A172 (cell line): ENCODE measurements at regions not wholly inside any gene's neighbourhood (a gene's known extent, or its start where the extent isn't known, plus 50 kb on each side); places are given as distances from the start of the nearest gene placed in this dataset.

Source experiments
- DNase-seq: peaks from one replicate; pipeline ENCODE4 v3.0.0-alpha.2; 2015; ENCODE audit warnings: low spot score

DNA sequence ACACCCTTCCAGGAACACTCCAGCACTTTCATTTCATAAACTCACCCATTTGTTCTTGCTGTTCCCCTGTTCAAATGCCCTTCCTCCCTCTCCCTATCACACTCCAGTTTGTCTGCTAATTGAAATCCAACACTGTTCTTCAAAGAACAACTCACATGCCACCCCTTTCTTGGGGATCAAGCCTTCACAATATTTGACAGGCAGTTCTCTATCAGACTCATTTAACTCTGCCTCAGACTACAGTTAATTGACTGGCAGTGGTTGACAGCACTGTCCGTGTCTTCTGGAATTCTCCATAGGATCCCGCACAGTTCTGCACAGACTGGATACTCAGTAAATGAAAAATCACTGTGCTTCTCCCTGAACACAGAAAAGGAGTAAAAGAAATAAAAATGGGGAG is 87.8 kb downstream of the PMP22 start:
- no peak for DNase-seq

DNA sequence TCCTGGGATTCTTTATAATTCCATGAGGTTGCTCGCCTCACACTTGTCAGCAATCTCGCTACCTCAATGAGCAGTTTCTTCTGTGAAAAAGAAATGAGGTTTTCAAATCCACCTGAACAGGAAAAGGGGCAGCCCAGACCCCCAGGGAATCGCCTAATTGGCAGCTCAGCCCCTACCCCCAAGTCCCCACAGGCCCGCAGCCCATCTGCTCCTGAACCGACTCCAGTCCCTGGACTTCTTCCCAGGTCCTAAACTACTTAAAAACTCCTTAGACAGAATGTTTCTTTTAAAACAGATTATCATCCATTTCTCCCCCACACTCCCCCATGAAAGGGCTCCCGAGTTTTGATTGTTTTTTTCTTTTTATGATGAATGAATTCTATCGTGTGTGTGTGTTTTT is 89.8 kb downstream of the PMP22 start:
- DNase-seq: no peak

DNA sequence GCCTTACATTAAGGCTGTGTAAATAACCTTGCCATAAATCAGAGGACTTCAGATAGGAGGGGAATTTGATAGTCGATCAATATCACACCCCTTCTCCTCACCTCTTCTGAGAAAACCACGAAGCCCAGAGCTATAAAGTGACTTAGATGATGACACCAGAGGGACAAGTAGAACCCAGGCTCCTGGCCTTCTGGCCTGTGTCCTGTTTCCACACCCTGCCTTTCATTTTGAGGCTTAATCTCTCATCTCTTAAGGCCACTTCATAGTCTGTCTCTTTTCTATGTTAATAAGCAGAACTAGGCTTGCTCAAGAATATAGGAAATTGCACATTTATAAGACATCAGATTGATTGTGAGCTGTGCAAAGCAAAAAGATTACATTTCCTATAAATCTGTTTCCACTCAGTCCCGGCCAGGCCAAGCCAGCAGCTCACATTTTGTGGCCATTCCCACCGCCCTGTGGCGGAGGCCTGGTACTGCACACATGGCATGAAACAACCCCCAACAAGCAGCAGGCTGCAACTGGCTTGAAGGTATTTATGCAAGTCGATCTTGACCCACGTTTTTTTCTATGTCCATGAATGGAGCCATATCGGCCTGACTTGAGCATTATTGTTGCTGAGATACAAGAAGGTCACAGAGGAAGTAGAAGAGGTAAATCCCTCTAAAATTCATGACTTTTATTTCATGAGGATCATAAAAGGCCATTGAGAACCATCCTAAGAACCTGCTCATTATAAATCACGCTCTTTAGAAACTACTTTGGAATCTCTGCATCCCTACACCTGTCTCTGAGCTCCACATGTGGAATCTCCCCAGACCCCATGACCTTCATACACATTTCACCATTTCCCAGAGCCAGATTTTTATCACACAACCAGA is 93.7 kb downstream of the PMP22 start:
- DNase-seq: peak; percentile 47

DNA sequence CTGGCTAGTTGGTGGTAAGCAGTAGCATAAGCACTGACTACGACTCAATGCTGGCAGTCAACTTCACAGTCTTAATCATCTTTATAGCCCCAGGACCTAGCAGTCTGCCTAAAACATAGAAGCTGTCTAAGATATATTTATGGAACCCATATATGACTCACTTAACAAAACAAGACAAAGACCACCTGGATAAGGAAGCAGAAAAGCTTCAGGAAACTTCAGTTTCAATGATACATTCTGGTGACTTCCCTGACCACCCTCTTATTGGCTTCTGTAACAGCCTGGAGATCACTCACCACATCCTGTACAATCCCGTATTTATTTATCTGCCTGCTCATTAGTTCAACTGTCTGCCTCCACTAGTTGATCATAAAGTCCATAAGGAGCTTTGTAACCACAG is 95.5 kb downstream of the PMP22 start:
- peak; percentile 78 for DNase-seq

DNA sequence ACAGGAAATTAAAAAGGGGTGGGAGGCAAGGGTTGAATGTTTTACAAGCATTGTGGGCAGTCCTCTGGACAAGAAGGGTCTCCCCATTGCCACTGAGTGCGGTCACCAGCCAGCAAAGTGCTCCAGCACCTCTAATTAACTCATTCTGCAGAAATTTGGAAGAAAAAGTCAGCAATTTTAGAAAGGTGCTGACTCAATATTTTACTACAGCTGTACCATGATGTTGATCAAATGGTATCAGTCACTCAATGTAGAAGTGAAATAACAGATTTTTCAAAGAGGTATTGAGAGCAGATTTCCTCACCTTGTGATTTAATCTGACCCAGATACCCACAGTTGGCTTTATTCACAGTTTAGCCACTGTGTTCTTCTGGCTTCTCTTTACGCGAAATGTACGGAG is 96.7 kb downstream of the PMP22 start:
- DNase-seq: no peak

DNA sequence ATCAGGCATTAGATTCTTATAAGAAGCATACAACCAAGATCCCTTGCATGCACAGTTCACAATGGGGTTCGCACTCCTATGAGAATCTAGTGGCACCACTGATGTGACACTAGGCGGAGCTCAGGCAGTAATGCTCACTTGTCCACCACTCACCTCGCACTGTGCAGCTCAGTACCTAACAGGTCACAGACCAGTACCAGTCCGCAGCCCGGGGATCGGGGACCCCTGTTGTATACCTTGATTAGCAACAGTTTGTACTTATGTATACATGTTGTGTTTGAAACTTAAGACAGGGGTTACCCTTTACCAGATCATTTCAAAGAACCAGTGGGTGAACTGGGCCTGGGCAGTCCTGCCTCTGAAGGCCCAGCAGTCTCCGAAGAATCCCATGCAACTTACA is 103.7 kb downstream of the PMP22 start:
- no peak for DNase-seq

DNA sequence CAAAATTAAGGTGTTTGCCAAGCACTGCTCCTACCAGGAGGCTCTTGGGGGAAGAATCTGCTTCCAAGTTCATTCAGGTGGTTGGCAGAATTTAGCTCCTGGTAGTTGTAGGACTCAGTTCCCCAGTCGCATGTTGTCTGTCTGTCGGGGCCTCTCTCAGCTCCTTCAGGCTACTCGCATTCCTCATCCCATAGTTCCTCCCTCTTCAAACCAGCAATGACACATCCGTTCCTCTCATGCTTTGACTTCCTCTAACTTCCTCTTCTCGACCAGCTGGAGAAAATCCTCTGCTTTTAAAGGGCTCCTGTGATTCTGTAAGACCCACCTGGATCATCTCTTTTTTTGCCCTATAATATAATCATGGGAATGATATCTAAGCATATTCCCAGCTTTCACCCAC is 108.1 kb downstream of the PMP22 start:
- DNase-seq: no peak

DNA sequence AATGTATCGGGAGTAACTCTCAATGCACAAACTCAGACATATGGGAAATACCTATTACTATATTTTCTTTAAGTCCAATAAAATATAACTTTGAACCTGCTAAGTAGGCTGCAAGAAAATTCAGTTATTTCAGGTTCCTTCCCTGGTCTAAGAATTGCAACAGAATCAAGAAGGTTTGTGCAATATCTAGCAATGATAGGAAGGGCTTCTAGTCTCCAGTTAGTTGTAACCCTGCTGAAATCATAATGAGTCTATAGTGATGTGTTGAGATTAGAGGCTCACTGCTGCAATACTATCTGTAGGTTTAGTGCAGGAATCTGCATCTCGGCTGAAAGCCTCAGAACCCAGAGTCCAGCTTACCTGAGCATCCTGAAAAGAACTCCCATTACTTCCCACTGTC is 110.5 kb downstream of the PMP22 start:
- no peak for DNase-seq

DNA sequence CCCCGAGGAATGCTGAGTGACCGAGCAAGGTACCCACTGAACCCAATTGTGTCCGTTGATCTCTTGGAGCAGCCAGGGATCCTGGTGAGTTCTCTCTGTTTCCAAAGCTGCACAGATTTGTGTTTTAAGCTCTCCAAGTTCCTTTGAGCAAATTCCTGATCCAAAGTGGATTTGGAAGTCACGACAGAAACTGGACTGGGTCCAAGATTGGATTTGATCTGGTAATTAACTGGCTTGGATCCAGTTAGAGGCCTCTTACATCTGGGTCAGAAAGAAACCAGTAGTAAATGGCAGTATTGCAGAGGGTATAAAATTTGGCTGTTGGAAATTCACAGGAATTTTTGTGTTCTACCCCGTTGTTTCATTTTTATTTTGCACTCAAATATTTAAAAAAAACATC is 119.5 kb downstream of the PMP22 start:
- DNase-seq: no peak

DNA sequence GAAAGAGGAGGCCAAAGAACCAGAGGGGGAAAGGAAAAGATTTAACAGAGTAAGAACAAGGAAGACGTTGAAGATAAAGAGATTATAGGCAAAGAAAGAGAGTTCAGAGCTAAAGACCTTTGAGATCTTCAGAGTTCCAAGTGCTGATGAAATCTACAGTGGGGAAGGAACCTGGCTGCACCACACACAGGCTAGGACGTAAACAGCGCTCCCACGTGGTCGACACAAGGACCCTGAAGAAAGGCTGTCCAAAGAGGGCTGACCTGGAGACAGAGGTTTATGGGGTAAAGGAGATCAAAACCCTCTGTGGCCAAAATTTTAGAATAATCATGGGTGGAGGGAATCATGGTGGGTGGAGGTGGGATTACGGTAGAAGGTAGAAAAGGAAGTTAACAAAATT is 121.6 kb downstream of the PMP22 start:
- DNase-seq: no peak

DNA sequence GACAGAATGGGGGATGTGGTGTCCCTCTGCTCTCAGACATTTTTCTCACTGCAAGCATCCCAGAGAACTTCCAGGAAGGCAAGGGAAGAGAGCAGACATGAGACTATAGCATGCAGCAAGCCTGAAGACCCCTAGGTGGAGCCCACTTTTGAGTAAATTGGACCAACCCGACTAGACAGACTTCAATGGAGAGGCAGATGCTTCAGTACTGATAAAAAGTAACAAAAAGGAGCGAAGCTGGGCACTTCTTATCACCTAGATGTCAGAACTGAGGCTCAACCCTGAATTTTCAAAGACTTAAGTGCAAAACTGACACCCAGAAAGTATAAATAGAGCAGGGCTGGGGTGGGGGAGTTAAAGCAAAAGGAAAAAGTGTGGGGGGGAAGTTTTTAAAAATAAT is 130.8 kb downstream of the PMP22 start:
- no peak for DNase-seq

DNA sequence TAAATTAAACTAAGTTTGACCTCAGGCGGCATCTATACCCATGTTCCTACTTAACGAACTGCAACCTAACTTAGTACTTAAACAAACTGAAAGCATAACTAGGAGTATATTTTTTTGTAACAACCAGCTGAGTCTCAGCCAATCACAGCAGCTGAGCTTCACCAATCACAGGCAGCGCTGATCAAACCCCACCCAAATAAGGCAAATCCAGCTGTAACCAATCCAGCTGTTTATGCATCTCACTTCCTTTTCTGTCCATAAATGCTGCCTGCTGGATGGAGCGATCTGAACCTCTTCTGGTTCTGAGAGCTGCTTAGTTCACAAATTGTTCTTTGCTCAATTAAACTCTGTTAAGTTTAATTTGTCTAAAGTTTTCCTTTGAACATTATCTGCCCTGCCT is 131.3 kb downstream of the PMP22 start:
- no peak for DNase-seq

DNA sequence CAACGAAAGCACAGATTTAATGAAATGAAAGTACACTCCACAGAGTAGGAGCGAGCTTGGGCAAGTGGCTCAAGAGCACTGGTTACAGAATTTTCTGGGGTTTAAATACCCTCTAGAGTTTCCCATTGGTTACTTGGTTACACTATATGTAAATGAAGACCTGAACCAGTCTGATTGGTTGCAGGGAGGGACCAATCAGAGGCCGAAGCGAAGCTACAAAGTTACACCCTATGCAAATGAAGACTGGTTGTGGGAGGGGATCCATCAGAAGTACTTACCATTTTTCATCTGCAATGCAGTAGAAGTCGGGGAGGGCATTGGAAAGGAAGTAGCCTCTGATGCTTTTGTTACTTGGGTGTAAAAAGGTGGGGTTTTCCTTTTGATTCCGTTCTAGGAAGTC is 132.0 kb downstream of the PMP22 start:
- no peak for DNase-seq

DNA sequence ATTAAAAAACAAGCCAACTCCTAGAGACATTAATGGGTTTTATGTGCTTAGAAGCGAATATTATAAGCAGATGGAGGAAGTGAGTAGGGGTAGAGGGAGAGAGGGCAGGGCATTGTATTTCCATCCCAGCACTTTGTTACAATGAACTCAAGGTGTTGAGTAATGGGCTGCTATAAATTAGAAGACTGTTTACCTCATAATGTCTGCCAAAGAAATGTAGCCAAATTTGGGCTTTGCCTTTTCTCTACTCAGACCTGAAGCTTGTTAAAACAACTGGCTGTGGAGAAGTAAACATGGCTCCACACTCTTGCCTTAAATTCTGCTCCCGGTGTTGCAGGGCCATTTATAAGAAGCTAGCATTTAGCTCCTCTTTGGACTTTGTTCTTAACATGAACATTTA is 134.7 kb downstream of the PMP22 start:
- DNase-seq: no peak

DNA sequence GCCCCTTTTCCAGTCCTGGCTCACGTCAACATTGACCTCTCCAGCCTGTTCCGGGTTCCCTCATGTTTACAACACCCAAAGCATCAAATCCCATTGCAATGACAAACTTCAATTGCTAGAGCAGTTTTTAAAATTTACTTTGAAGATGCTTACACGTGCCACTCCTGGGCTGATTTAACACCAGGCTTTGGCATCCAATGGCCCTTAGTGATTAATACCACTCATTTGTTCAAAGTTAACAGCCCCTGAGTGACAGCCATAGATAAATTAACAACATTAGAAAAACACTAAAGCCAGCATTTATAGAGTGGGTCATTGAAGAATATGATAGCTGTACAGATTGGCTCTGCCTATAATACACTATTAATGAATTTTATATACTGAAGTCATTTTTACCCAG is 135.1 kb downstream of the PMP22 start:
- DNase-seq: no peak

DNA sequence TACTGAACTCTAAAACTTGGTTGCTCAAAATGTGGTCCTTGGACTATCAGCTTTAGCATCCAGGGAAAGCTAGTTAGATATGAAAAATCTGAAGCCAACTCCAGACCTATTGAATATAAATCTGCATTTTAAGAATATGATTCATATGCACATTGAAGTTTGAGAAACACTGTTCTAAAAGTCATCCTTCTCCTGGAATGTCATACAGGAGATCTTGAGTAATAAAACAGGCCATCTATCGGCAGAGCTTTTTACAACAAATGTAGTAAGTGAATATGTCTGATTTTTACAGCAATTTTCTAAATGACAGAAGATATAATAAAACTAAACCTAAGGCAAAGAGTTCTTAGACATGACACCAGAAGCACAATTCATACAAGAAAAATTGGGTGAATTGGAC is 140.4 kb downstream of the PMP22 start:
- no peak for DNase-seq

DNA sequence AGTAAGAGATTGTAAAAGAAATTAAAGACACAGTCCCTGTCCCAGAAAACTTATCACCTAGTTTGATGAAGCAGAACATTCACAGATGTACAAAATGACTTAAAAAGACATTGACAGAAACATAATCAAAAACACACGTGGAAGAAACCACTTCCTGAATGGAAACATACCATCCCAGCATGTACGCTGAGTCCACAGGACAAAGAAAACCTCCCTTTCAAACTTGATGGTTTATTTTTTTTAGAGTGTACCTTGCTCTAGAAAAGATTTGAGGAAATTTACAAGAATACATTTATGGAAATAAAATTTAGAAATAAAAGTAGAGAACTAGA is 140.9 kb downstream of the PMP22 start:
- no peak for DNase-seq

DNA sequence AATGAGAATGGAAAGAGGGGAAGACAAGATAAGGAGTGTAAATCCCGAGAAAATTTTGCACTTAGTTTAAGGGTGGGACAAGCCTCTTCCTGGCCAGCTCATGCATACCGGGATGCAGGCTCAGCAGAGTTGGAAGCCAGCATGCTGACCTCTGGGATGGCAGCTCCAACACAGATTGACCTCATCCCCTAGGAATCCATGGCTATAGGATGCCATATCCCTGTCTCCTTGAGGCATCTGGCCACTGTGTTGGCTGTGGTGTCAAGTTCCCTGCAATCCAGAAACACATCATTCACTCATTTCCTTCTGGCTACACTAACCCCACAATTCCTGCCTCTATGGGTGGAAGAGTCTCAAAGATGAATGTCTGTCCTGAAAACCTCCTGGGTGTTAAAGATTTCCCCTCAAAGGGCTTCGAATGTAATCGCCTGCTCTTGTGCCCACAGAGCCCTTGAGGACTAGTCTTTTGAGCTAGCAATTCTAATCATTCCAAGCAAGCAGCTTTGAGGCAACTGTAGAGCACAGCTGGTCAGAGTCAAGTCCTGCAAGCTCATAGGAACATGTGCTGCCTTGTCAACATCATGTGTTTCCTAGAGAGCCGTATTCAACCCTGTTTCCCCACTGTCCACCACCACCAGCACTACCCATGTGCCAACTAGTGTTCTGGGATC is 141.4 kb downstream of the PMP22 start:
- peak; percentile 14 for DNase-seq

DNA sequence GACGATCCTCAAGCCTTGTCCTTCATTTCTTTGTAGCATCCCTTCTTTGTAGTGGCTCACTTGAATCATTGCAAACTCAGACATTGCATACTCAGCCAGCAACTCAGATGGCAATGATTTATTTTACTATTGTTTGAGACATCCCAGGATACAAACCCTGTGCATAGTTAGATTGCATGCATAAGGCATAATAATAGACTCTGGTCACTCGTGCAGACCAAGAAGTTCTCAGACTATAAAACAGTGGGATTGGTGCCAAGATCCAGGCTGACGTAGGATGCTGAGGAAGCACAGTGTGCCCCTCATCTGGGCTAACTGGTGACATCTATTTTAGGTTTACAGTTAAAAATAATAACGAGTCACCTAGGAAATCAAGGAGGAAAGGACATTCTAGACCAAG is 142.3 kb downstream of the PMP22 start:
- no peak for DNase-seq

DNA sequence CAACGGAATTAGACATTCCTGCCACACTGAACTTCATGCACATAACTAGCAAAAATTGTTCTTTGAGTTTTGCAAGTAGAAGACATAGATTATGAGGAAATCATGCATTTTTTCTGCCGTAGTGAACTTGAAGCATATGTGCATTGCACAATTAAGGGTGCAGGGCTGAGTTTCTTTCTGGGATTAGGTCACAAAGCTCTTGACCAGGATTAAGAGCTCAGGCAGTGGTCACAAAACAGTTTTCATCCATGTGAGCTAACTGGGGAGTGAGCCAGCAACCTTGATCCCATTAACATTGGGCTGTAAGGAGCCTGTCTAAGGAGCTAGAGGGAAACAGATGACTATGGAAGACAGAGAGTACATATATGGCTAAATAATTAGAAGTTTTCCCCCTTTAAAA is 143.7 kb downstream of the PMP22 start:
- DNase-seq: no peak

DNA sequence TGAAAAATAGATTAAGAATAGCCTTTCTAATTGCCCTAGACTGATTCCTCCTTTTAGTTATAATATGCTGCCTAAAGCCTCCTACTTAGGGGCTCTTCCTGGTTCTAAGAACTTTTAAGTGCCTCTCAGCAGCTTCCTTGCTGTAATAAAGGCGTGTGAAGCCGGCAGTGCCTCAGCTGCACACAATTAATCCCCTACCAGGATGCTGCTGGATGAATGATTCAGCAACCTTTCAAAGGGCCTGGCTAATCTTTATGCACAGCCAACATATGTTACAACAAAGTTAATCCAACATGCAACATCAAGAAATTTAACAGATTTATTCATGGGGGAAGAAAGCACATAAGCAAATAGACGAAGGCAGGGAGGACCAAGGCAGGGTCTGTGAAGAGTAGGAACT is 145.2 kb downstream of the PMP22 start:
- no peak for DNase-seq

DNA sequence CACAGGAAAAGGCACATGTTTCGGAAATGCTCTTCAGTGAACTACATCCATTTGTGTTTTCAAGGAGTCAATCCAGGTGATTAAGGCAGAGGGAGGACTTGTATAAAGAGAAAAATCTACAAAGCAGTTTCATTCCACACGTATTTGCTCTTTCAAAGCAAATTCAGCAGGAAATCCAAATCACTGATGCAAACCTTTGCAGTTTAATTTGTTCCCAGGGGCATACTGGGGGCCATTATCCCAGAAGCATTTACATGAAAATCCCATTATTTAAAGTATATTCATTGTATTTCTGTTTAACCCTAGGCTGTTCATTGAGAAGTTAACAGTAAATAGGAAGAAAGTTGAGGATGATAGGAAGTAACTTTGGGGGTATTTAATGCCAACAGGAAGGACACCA is 147.9 kb downstream of the PMP22 start:
- no peak for DNase-seq

DNA sequence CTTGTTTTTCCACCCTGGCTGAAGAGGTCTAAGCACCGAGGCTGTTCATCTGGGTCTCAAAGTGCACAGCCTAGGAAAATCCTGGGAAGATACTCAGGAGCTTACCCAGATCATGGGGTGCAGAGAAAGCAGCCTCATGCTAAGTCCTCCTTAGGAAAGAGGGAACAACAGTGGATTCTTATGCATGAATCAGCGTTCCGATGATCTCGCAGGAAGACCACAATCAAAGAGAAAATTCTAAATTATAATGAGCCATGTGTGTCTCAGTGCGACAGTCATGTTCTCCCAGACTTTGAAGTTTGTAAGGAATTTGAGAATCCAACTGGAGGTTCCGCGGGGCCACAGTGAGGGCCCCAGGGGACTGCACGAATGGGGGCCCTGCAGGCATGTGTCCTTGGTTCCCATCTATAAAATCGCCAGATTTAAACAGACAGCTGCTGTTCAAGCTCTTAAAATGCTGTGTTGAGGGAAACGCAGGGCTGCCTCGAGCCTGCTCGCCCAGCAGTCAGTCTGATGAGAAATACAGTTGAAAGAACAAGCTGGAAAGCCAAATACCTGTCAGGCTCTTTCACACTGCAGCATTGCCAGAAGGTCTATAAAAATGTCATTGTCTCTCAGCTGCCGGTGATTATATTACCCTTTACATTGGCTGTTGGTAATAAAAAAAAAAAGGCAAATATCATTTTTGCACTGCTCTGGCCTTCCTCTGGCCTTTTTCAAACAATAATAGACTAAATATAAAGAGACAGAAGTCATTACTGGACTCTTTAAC is 152.1 kb downstream of the PMP22 start:
- DNase-seq: no peak
